HG02623 (cell line): ENCODE measurements at regions not wholly inside any gene's neighbourhood (a gene's known extent, or its start where the extent isn't known, plus 50 kb on each side); places are given as distances from the start of the nearest gene placed in this dataset.
"Not testable (repeated sequence)": the region's sequence is repeated elsewhere in the genome, so short reads cannot be mapped to it uniquely, and the experiment has no call there.

Experiments
- ATAC-seq: cut with Tn5 transposase; IDR thresholded peaks from one replicate; pipeline ENCODE4 v1.9.1; 2021; ENCODE audit warnings: moderate library complexity; ENCODE audit not compliant: unreplicated experiment

- ATAC-seq: no peak
Observed at GRCh38 chr1:93774707-93775106, 93.1 kb upstream of the BCAR3 start.

- no peak for ATAC-seq
Observed at GRCh38 chr1:93773049-93773838, 91.6 kb upstream of the BCAR3 start.

- ATAC-seq: no peak
Observed at GRCh38 chr1:93771843-93772242, 90.2 kb upstream of the BCAR3 start.

- ATAC-seq: no peak
Observed at GRCh38 chr1:93770640-93771039, 89.0 kb upstream of the BCAR3 start.

GRCh38 chr1:93769777-93770176 is 88.1 kb upstream of the BCAR3 start:
- ATAC-seq: no peak

- ATAC-seq: no peak
Observed at GRCh38 chr1:93768380-93768863, 86.8 kb upstream of the BCAR3 start.

- ATAC-seq: no peak
Observed at GRCh38 chr1:93766451-93766850, 84.8 kb upstream of the BCAR3 start.

- no peak for ATAC-seq
Observed at GRCh38 chr1:93765099-93765498, 83.5 kb upstream of the BCAR3 start.

GRCh38 chr1:93764366-93764750 is 82.7 kb upstream of the BCAR3 start:
- ATAC-seq: no peak

GRCh38 chr1:93763704-93764365 is 82.2 kb upstream of the BCAR3 start:
- ATAC-seq: no peak

- no peak for ATAC-seq
Observed at GRCh38 chr1:93758842-93759515, 77.3 kb upstream of the BCAR3 start.

GRCh38 chr1:93757256-93758036 is 75.8 kb upstream of the BCAR3 start:
- ATAC-seq: no peak

- no peak for ATAC-seq
Observed at GRCh38 chr1:93756657-93757056, 75.0 kb upstream of the BCAR3 start.

GRCh38 chr1:93755251-93755715 is 73.6 kb upstream of the BCAR3 start:
- not testable (repeated sequence) for ATAC-seq

- ATAC-seq: no peak
Observed at GRCh38 chr1:93753791-93754763, 72.4 kb upstream of the BCAR3 start.

- ATAC-seq: no peak
Observed at GRCh38 chr1:93751377-93752250, 70.0 kb upstream of the BCAR3 start.

- ATAC-seq: peak; percentile 55
Observed at GRCh38 chr1:93750955-93751354, 69.3 kb upstream of the BCAR3 start.

- ATAC-seq: no peak
Observed at GRCh38 chr1:93749894-93750301, 68.3 kb upstream of the BCAR3 start.

- no peak for ATAC-seq
Observed at GRCh38 chr1:93749487-93749886, 67.8 kb upstream of the BCAR3 start.
